PC-3 (cell line): ENCODE measurements at regions not wholly inside any gene's neighbourhood (a gene's known extent, or its start where the extent isn't known, plus 50 kb on each side); places are given as distances from the start of the nearest gene placed in this dataset.
A peak's percentile ranks its signal among the peaks of the same experiment; 100 is the strongest.
"Not testable (repeated sequence)": the region's sequence is repeated elsewhere in the genome, so short reads cannot be mapped to it uniquely, and the experiment has no call there.

Experiments
- ATAC-seq: fragments of 200-7000 bp; cut with Tn5 transposase; 2 replicates; pipeline ENCODE4 v1.9.1; 2020; ENCODE audit warnings: mild to moderate bottlenecking, moderate library complexity
- BruUV-seq: library from RNA; stranded (reverse); fragments of 400-500 nt; replicated peaks from 2 replicates; lab custom pipeline; 2021; lab: Mats Ljungman, UMichigan
- CTCF ChIA-PET: fragments of 300-600 bp; sonication (Branson Sonifier 250); formaldehyde crosslinking; loops from one replicate; lab custom pipeline; 2022; ENCODE audit warnings: antibody characterized with exemption; lab: Charles Lee
- POLR2A ChIA-PET: fragments of 300-600 bp; sonication (Branson Sonifier 250); formaldehyde crosslinking; loops from one replicate; lab custom pipeline; 2022; ENCODE audit warnings: antibody characterized with exemption; ENCODE audit not compliant: unreplicated experiment; lab: Charles Lee
- DNase-seq: peaks from one replicate; pipeline ENCODE4 v3.0.0-alpha.2; 2015
- H2AFZ ChIP-seq: fragments of 300-600 bp; sonication (generic); 2 replicates; pipeline ENCODE4 v1.6.0; 2016; ENCODE audit warnings: antibody characterized with exemption, low read length
- H3F3A ChIP-seq: fragments of 300-600 bp; sonication (generic); one replicate; pipeline ENCODE4 v1.6.0; 2017; ENCODE audit warnings: antibody characterized with exemption, low read length, control low read depth, mild to moderate bottlenecking; ENCODE audit not compliant: unreplicated experiment
- H3K27ac ChIP-seq: fragments of 300-600 bp; sonication (generic); 2 replicates; pipeline ENCODE4 v1.5.1; 2016; ENCODE audit warnings: mild to moderate bottlenecking, low read length
- H3K27me3 ChIP-seq: fragments of 300-600 bp; sonication (generic); 2 replicates; pipeline ENCODE4 v1.6.1; 2016; ENCODE audit warnings: low read length, mixed read lengths
- H3K36me3 ChIP-seq: fragments of 300-600 bp; sonication (generic); 2 replicates; pipeline ENCODE4 v1.6.1; 2016; ENCODE audit warnings: low read depth, mixed run types, low read length, mixed read lengths
- H3K4me1 ChIP-seq: fragments of 300-600 bp; sonication (generic); 2 replicates; pipeline ENCODE4 v1.5.1; 2016; ENCODE audit warnings: low read length; ENCODE audit not compliant: insufficient read depth
- H3K4me2 ChIP-seq: fragments of 300-600 bp; sonication (generic); 2 replicates; pipeline ENCODE4 v1.6.0; 2016; ENCODE audit warnings: low read length
- H3K4me3 ChIP-seq: fragments of 300-600 bp; sonication (generic); 2 replicates; pipeline ENCODE4 v1.5.1; 2016; ENCODE audit warnings: mild to moderate bottlenecking, low read length, mixed read lengths
- H3K79me2 ChIP-seq: fragments of 300-600 bp; sonication (generic); 2 replicates; pipeline ENCODE4 v1.6.1; 2017; ENCODE audit warnings: low read length, mixed read lengths
- H3K9ac ChIP-seq: fragments of 300-600 bp; sonication (generic); 2 replicates; pipeline ENCODE4 v1.6.0; 2016; ENCODE audit warnings: mild to moderate bottlenecking, low read length
- H3K9me2 ChIP-seq: fragments of 300-600 bp; sonication (generic); replicated peaks from 2 replicates; pipeline ENCODE4 v1.6.1; 2016; ENCODE audit warnings: mixed run types, low read length, mixed read lengths
- H3K9me3 ChIP-seq: fragments of 300-600 bp; sonication (generic); 2 replicates; pipeline ENCODE4 v1.6.1; 2016; ENCODE audit warnings: low read length, mixed read lengths
- H4K20me1 ChIP-seq: fragments of 300-600 bp; sonication (generic); 2 replicates; pipeline ENCODE4 v1.6.1; 2016; ENCODE audit warnings: low read length, mixed read lengths
- EZH2 ChIP-seq: fragments of 300-600 bp; sonication (generic); IDR thresholded peaks from one replicate; pipeline ENCODE4 v1.6.1; 2017; ENCODE audit warnings: antibody characterized with exemption, mild to moderate bottlenecking, low read length; ENCODE audit not compliant: unreplicated experiment
- EZH2phosphoT487 ChIP-seq: fragments of 300-600 bp; sonication (generic); IDR thresholded peaks from 2 replicates; pipeline ENCODE4 v1.6.1; 2018; ENCODE audit warnings: mild to moderate bottlenecking, antibody characterized with exemption, low read length, borderline replicate concordance
- intact Hi-C: fragments of 100-400 bp; cut with micrococcal nuclease; formaldehyde crosslinking; loops from 2 replicates; pipeline ENCODE4 v1.9.0; 2023
- TF ChIP-seq, protein P1 (sequence below): fragments of 300-600 bp; sonication (generic); conservative IDR thresholded peaks from 2 replicates; pipeline ENCODE4 v1.5.1; 2017; ENCODE audit warnings: antibody characterized with exemption, low read depth, mild to moderate bottlenecking, low read length

DNA sequence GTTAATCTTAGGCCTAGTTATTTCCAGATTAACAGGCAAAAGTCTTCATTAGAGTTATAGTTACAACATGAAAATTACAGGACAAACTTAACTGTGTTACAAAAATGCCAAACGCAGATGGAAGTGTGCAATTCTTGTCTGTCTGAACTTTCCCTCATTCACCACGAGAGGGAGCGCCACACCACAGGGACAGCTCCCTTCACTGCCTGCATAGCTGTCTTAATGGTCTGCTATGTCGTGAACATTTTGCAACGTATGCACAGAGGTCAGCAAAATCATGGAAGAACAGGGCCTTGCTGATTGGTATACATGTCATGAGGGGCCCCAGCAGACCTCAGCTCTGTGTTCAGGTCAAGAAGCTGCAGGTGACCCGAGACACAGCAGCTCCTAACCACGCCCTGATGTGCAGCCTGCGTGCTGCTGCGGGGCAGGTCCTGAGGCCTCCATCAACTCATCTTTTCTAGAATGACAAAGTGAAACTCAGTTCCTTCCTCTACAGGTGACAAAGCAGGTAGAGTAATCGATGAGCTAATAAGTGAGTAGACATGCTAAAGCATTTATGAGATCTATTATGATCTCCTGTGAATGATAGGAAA is 78.8 kb upstream of the ATP8B1 start:
- POLR2A ChIA-PET = no interaction called here
- CTCF ChIA-PET = interaction anchor here (0.5 to 1.1 kb wide), 5 partner anchors 39 to 243 kb away, joined by 3 to 6 read pairs (median 3); partner anchors contain the start of gene NEDD4L
- Histone ChIP-seq H3K9me3 (no peaks in the 10 kb centered on the region), H4K20me1 (no peaks in the 10 kb centered on the region), H3F3A (no peaks in the 10 kb centered on the region), H3K36me3 (no peaks in the 10 kb centered on the region), H3K27ac (no peak overlapping the region), H2AFZ (peak overlapping the region; percentile 51), H3K4me1 (peaks cover 7% of the 10 kb centered on the region), H3K9me2 (no peaks in the 10 kb centered on the region), H3K9ac (no peak overlapping the region), H3K4me2 (peak overlapping the region; percentile 22; the same call in 1 of the 2 replicates), H3K79me2 (no peaks in the 10 kb centered on the region), H3K27me3 (no peaks in the 10 kb centered on the region), H3K4me3 (no peak overlapping the region)
- intact Hi-C loops = loop anchor here (1.0 to 5.0 kb wide), 6 partner anchors 77 to 440 kb away; no protein-coding TSS in a partner anchor
- no TSS peak for BruUV-seq
- peak; percentile 76 for DNase-seq
- ATAC-seq = peak; percentile 95
- TF ChIP-seq, protein P1, sequence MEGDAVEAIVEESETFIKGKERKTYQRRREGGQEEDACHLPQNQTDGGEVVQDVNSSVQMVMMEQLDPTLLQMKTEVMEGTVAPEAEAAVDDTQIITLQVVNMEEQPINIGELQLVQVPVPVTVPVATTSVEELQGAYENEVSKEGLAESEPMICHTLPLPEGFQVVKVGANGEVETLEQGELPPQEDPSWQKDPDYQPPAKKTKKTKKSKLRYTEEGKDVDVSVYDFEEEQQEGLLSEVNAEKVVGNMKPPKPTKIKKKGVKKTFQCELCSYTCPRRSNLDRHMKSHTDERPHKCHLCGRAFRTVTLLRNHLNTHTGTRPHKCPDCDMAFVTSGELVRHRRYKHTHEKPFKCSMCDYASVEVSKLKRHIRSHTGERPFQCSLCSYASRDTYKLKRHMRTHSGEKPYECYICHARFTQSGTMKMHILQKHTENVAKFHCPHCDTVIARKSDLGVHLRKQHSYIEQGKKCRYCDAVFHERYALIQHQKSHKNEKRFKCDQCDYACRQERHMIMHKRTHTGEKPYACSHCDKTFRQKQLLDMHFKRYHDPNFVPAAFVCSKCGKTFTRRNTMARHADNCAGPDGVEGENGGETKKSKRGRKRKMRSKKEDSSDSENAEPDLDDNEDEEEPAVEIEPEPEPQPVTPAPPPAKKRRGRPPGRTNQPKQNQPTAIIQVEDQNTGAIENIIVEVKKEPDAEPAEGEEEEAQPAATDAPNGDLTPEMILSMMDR = peak; percentile 91
- TF ChIP-seq EZH2phosphoT487 (no peak), EZH2 (no peak)

DNA sequence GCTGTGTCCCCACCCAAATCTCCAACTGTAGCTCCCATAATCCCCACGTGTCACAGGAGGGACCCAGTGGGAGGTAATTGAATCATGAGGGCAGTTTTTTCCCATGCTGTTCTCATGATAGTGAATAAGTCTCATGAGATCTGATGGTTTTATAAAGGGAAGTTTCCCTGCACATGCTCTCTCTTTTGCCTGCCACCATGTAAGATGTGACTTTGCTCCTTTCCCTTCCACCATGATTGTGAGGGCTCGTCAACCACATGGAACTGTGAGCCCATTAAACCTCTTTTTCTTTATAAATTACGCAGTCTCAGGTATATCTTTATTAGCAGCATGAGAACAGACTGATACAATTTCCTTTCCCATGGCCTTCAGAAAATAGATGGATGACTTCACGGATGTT is 76.8 kb upstream of the ATP8B1 start:
- H3F3A ChIP-seq, DNase-seq, H4K20me1 ChIP-seq, H3K27me3 ChIP-seq, H3K27ac ChIP-seq, H3K9ac ChIP-seq, H3K4me3 ChIP-seq, ATAC-seq, H3K79me2 ChIP-seq, H3K4me2 ChIP-seq, POLR2A ChIA-PET, CTCF ChIA-PET, BruUV-seq, H3K9me2 ChIP-seq, H3K9me3 ChIP-seq, H3K4me1 ChIP-seq, H2AFZ ChIP-seq, H3K36me3 ChIP-seq: not testable (repeated sequence)
- intact Hi-C loops = loop anchor here (5.0 kb wide), 2 partner anchors 238 to 442 kb away; no protein-coding TSS in a partner anchor

DNA sequence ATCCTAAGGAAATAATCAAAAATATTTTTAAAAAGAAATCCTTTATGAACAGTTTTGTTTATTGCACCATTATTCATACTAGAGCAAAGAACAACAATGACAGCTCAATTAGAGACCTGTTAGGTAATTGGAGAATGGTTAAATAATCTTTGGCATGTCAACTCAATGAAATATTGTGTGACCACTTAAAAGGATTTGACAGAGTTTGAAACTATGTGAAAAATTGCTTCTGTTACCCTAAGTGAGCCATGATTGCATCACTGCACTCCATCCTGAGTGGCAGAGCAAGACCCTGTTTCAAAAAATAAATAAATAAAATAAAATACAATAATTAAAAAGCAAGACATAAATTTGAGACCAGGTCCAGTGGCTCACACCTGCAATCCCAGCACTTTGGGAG is 66.1 kb upstream of the ATP8B1 start:
- intact Hi-C loops = no loop called here
- BruUV-seq = no TSS peak
- H3K27ac ChIP-seq = no peak overlapping the region
- no peak overlapping the region for H3K4me2 ChIP-seq
- TF ChIP-seq, protein P1 = no peak
- TF ChIP-seq EZH2phosphoT487 (no peak), EZH2 (no peak)
- no peaks in the 10 kb centered on the region for H3K36me3 ChIP-seq
- H3K27me3 ChIP-seq = no peaks in the 10 kb centered on the region
- CTCF ChIA-PET = no interaction called here
- no peak overlapping the region for H3K4me3 ChIP-seq
- H3K9me2 ChIP-seq = no peaks in the 10 kb centered on the region
- no peak overlapping the region for H2AFZ ChIP-seq
- H4K20me1 ChIP-seq = no peaks in the 10 kb centered on the region
- H3K9me3 ChIP-seq = no peaks in the 10 kb centered on the region
- no peak for DNase-seq
- H3K79me2 ChIP-seq = no peaks in the 10 kb centered on the region
- no peak overlapping the region for H3K9ac ChIP-seq
- H3K4me1 ChIP-seq = no peaks in the 10 kb centered on the region
- ATAC-seq = no peak
- no peaks in the 10 kb centered on the region for H3F3A ChIP-seq
- POLR2A ChIA-PET = no interaction called here
